OCI-LY3 (cell line): ENCODE measurements at regions not wholly inside any gene's neighbourhood (a gene's known extent, or its start where the extent isn't known, plus 50 kb on each side); places are given as distances from the start of the nearest gene placed in this dataset.

Source experiments
- CTCF ChIP-seq: fragments of 200-600, 300-600 bp; sonication (generic); IDR thresholded peaks from 2 replicates; pipeline ENCODE4 v1.5.1; 2014; ENCODE audit warnings: antibody characterized with exemption, low read length, low read depth
- EZH2phosphoT487 ChIP-seq: fragments of 200-600 bp; shearing (Covaris generic); IDR thresholded peaks from 2 replicates; pipeline ENCODE4 v1.6.1; 2018; ENCODE audit warnings: antibody characterized with exemption, mixed run types, low read depth

- no peak for TF ChIP-seq CTCF
- no peak for TF ChIP-seq EZH2phosphoT487
Observed at GRCh38 chr14:104363891-104364760, 215.4 kb upstream of the C14orf180 start.
